ENCODE measurements at regions not wholly inside any gene's neighbourhood (a gene's known extent, or its start where the extent isn't known, plus 50 kb on each side); places are given as distances from the start of the nearest gene placed in this dataset.

DNA sequence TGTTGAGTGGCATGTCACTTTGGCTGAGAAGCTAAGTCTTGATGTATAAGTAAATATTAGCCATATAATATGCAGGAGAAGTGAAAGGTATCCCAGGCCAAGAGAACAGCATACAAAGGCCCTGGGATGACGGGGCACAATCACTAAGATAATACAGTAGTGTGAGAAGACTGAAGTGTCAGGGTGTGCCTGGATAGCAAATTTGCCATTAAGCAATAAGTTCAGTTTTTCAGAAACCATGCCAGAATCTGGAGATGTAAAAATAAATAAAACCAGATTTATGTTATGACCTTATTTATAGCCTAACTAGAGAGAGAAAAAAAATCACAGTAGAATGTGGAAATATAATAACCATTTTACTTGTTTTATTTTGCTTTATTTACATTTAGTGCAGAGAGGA, 1858.7 kb upstream of the CELF4 start:
- H3K9me3 ChIP-seq: no peaks in the 10 kb centered on the region
- H3K27me3 ChIP-seq (replicated peaks; ENCODE audit: insufficient read depth): no peaks in the 10 kb centered on the region
- H3K36me3 ChIP-seq: no peaks in the 10 kb centered on the region
- H3K4me1 ChIP-seq (ENCODE audit: control insufficient read depth in 1 of 2, low read depth in 2 of 2): no peaks in the 10 kb centered on the region
- DNase-seq (ENCODE audit: low spot score) (no peak), ATAC-seq (ENCODE audit: insufficient number of reproducible peaks, low FRiP score, low read depth) (no peak)
- H3K4me3 ChIP-seq: no peak overlapping the region
- no peak for TF ChIP-seq CTCF (IDR thresholded peaks at IDR 0.05)
- no peak overlapping the region for H3K27ac ChIP-seq

GRCh38 chr18:39421276-39421675, 1855.7 kb upstream of the CELF4 start:
- H3K9me3 ChIP-seq: no peaks in the 10 kb centered on the region
- ATAC-seq (ENCODE audit: insufficient number of reproducible peaks, low FRiP score, low read depth): no peak
- H3K4me3 ChIP-seq: no peak overlapping the region
- H3K27me3 ChIP-seq (replicated peaks; ENCODE audit: insufficient read depth): no peaks in the 10 kb centered on the region
- H3K4me1 ChIP-seq (ENCODE audit: control insufficient read depth in 1 of 2, low read depth in 2 of 2): no peaks in the 10 kb centered on the region
- H3K27ac ChIP-seq: no peak overlapping the region
- no peaks in the 10 kb centered on the region for H3K36me3 ChIP-seq
- TF ChIP-seq CTCF (IDR thresholded peaks at IDR 0.05): no peak
- no peak for DNase-seq (ENCODE audit: low spot score)

DNA sequence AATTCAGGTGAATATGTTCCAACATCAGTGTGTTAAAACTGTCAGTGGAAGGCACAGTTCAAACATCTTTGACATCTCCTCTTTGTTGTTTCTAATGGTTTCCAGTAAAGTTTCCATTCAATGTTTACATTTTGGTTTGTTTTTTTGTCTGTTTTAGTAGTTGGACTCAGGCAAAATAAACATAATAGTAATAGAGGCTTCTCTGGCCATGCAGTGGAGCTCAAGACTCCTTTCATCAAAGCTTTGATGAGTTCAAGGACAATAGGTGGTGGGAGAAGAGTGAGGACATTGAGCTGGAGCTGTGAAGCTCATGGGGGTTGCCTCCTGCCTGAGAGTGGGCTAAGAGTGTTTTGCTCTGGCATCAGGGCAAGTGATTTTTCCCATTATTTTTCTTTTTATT, 1853.7 kb upstream of the CELF4 start:
- H3K27me3 ChIP-seq (replicated peaks; ENCODE audit: insufficient read depth): no peaks in the 10 kb centered on the region
- H3K36me3 ChIP-seq: no peaks in the 10 kb centered on the region
- no peaks in the 10 kb centered on the region for H3K4me1 ChIP-seq (ENCODE audit: control insufficient read depth in 1 of 2, low read depth in 2 of 2)
- ATAC-seq (ENCODE audit: insufficient number of reproducible peaks, low FRiP score, low read depth) (no peak), DNase-seq (ENCODE audit: low spot score) (no peak)
- no peak for TF ChIP-seq CTCF (IDR thresholded peaks at IDR 0.05)
- no peaks in the 10 kb centered on the region for H3K9me3 ChIP-seq
- H3K4me3 ChIP-seq: no peak overlapping the region
- H3K27ac ChIP-seq: no peak overlapping the region

DNA sequence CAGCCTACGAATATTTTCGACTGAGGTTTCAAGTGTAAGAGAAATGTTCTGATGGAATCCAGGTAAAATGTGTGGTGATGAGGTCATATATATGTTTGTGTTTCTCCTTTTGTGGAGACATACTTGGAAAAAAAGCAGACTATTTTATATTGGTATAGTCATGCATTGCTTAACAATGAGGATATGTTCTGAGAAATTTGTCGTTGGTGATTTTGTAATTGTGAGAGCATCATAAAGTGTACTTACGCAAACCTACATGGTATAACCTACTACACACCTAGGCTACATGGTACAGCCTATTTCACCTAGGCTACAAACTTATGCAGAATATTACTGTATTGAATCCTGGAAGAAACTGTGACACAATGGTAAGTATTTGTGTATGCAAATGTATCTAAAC, 1849.9 kb upstream of the CELF4 start:
- ATAC-seq (ENCODE audit: insufficient number of reproducible peaks, low FRiP score, low read depth): no peak
- TF ChIP-seq CTCF (IDR thresholded peaks at IDR 0.05): no peak
- no peaks in the 10 kb centered on the region for H3K9me3 ChIP-seq
- H3K4me3 ChIP-seq: no peak overlapping the region
- DNase-seq (ENCODE audit: low spot score): no peak
- no peaks in the 10 kb centered on the region for H3K27me3 ChIP-seq (replicated peaks; ENCODE audit: insufficient read depth)
- no peaks in the 10 kb centered on the region for H3K36me3 ChIP-seq
- no peak overlapping the region for H3K27ac ChIP-seq
- no peaks in the 10 kb centered on the region for H3K4me1 ChIP-seq (ENCODE audit: control insufficient read depth in 1 of 2, low read depth in 2 of 2)

GRCh38 chr18:39414009-39414700, 1848.6 kb upstream of the CELF4 start:
- no peak overlapping the region for H3K4me3 ChIP-seq
- H3K27ac ChIP-seq: no peak overlapping the region
- ATAC-seq (ENCODE audit: insufficient number of reproducible peaks, low FRiP score, low read depth): no peak
- no peaks in the 10 kb centered on the region for H3K36me3 ChIP-seq
- H3K27me3 ChIP-seq (replicated peaks; ENCODE audit: insufficient read depth): no peaks in the 10 kb centered on the region
- no peak for DNase-seq (ENCODE audit: low spot score)
- no peaks in the 10 kb centered on the region for H3K9me3 ChIP-seq
- H3K4me1 ChIP-seq (ENCODE audit: control insufficient read depth in 1 of 2, low read depth in 2 of 2): no peaks in the 10 kb centered on the region
- no peak for TF ChIP-seq CTCF (IDR thresholded peaks at IDR 0.05)
